ENCODE measurements at regions not wholly inside any gene's neighbourhood (a gene's known extent, or its start where the extent isn't known, plus 50 kb on each side); places are given as distances from the start of the nearest gene placed in this dataset.

DNA sequence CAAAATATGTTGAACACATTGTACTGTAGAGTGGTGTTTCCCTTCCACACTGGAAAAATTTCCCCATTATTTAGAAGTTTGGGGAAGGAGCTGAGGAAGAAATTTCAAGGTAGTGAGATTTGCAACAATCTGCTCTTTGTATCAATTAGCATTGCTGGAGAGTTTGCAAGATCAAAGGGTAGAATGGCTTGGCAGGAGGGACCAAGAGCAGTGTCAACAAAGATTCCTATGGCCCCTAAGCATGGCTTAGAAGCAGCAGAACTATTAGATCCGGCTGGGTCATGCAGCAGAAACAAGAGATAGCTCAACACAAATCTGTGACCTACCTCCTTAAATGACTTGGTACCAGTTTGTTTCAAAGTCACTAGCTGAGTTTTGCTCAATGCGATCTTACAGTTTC is 175.0 kb downstream of the C3orf38 start:
- no peak for ATAC-seq
- TF ChIP-seq, protein P1, sequence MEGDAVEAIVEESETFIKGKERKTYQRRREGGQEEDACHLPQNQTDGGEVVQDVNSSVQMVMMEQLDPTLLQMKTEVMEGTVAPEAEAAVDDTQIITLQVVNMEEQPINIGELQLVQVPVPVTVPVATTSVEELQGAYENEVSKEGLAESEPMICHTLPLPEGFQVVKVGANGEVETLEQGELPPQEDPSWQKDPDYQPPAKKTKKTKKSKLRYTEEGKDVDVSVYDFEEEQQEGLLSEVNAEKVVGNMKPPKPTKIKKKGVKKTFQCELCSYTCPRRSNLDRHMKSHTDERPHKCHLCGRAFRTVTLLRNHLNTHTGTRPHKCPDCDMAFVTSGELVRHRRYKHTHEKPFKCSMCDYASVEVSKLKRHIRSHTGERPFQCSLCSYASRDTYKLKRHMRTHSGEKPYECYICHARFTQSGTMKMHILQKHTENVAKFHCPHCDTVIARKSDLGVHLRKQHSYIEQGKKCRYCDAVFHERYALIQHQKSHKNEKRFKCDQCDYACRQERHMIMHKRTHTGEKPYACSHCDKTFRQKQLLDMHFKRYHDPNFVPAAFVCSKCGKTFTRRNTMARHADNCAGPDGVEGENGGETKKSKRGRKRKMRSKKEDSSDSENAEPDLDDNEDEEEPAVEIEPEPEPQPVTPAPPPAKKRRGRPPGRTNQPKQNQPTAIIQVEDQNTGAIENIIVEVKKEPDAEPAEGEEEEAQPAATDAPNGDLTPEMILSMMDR (IDR thresholded peaks at IDR 0.05): no peak
- H3K9me3 ChIP-seq: no peaks in the 10 kb centered on the region
- no peak for DNase-seq
- no peaks in the 10 kb centered on the region for H3K4me1 ChIP-seq
- H3K4me3 ChIP-seq: no peak overlapping the region
- H3K27ac ChIP-seq: no peak overlapping the region
- H3K36me3 ChIP-seq: no peaks in the 10 kb centered on the region
- no peaks in the 10 kb centered on the region for H3K27me3 ChIP-seq (ENCODE audit: low read depth)
- intact Hi-C loops (cut with DNase I): no loop called here

DNA sequence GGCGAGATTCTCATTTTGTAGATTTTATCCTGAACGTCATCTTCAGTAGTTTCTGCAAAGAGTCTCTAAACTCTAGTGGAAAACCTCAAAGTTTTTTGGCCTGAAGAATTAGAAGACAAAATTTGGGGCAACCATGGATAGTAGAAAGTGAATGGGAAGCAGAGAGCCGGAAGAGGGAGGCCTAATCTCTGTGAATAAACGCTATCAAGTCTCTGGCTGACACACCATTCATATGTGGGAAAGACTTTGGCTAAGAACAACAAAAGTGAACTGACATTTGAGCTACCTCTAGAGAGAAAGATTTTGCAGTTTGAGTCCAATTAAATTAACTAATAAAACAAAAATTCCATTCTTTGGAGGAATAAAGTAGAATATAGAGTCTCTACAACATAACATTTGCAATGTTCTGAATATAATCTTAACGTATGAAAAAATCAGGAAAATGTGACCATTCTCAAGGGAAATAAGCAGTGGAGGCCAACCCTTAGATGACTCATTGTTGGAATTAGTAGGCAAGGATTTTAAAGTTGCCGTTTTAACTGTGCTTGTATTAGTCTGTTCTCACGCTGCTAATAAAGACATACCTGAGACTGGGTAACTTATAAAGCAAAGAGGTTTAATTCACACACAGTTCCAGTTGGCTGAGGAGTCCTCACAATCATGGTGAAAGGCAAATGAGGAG is 184.6 kb downstream of the C3orf38 start:
- H3K9me3 ChIP-seq: no peaks in the 10 kb centered on the region
- no peaks in the 10 kb centered on the region for H3K36me3 ChIP-seq
- TF ChIP-seq, protein P1 (IDR thresholded peaks at IDR 0.05): no peak
- no peak overlapping the region for H3K4me3 ChIP-seq
- ATAC-seq: no peak
- no peaks in the 10 kb centered on the region for H3K27me3 ChIP-seq (ENCODE audit: low read depth)
- DNase-seq: no peak
- intact Hi-C loops (cut with DNase I): no loop called here
- H3K4me1 ChIP-seq: no peaks in the 10 kb centered on the region
- no peak overlapping the region for H3K27ac ChIP-seq

DNA sequence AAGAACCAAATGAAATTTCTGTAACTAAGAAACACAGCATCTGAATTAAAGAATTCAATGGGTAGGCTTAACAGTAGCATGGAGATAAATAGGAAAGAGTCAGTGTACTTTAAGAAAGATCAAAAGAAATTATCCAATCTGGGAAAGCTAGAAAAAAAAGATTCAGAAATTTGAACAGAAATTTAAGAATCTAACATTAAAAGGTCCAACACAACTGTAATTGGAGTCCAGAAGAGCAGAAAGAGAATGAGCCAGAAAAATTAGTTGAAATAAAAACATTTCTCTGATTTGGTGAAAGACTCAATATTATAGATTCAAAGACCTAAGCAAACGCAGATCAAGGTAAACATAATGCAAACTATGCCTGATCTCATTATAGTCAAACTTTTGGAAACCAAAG is 187.1 kb downstream of the C3orf38 start:
- Histone ChIP-seq H3K4me3 (no peak overlapping the region), H3K36me3 (no peaks in the 10 kb centered on the region), H3K27ac (no peak overlapping the region), H3K9me3 (no peaks in the 10 kb centered on the region), H3K27me3 (ENCODE audit: low read depth) (no peaks in the 10 kb centered on the region), H3K4me1 (no peaks in the 10 kb centered on the region)
- TF ChIP-seq, protein P1 (IDR thresholded peaks at IDR 0.05): no peak
- DNase-seq (no peak), ATAC-seq (no peak)
- intact Hi-C loops (cut with DNase I): no loop called here

DNA sequence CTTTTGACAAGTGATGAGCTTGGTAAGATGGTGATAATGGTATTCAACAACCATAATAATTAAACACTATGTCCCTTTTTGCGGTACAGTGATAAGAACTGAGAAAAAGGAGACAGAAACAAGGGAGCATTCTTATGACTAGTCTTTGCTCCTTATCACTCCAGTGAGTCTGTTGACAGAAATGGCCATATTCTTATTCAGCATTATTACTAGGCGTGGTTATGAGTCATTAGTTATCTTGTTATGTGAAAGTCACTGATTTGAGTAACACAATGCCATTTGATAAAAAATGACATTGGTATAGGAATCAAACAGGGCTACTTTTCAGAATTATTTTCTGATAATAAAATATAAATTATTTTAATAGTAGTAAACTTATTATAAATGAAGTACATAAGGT is 193.5 kb downstream of the C3orf38 start:
- Histone ChIP-seq H3K9me3 (no peaks in the 10 kb centered on the region), H3K4me3 (no peak overlapping the region), H3K27me3 (ENCODE audit: low read depth) (no peaks in the 10 kb centered on the region), H3K27ac (no peak overlapping the region), H3K4me1 (no peaks in the 10 kb centered on the region), H3K36me3 (no peaks in the 10 kb centered on the region)
- ATAC-seq (no peak), DNase-seq (no peak)
- TF ChIP-seq, protein P1 (IDR thresholded peaks at IDR 0.05): no peak
- intact Hi-C loops (cut with DNase I): no loop called here

DNA sequence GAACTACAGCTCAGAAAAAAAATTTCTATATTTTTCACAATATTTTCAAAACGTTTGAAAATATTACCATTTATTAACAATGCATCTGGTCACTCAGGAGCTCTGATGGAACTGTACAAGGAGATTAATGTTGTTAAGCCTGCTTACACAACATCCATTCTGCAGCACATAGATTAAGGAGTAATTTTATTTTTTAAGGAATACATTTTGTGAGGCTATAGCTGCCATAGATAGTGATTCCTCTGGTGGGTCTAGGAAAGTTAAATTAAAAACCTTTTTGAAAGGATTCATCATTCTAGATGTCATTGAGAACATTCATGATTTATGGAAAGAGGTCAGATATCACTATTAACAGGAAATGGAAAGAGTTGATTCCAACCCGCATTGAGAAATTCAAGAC is 196.9 kb downstream of the C3orf38 start:
- Histone ChIP-seq H3K27me3 (ENCODE audit: low read depth) (no peaks in the 10 kb centered on the region), H3K4me1 (no peaks in the 10 kb centered on the region), H3K9me3 (no peaks in the 10 kb centered on the region), H3K27ac (no peak overlapping the region), H3K36me3 (no peaks in the 10 kb centered on the region), H3K4me3 (no peak overlapping the region)
- intact Hi-C loops (cut with DNase I): no loop called here
- TF ChIP-seq, protein P1 (IDR thresholded peaks at IDR 0.05): no peak
- DNase-seq: no peak
- ATAC-seq: no peak

Data from lower lobe of right lung (tissue), 2 donors.